SK-N-SH treated with all-trans-retinoic acid at 6 μM for 48 hours (cell line): ENCODE measurements at regions not wholly inside any gene's neighbourhood (a gene's known extent, or its start where the extent isn't known, plus 50 kb on each side); places are given as distances from the start of the nearest gene placed in this dataset.

Experiments
- ISL1 ChIP-seq: fragments of 250-450 bp; sonication (Bioruptor Pico); IDR thresholded peaks from 2 replicates; pipeline ENCODE4 v2.1.2; 2022; ENCODE audit warnings: mild to moderate bottlenecking, moderate library complexity
- OSR1 ChIP-seq: fragments of 250-450 bp; sonication (Bioruptor Pico); IDR thresholded peaks from 2 replicates; pipeline ENCODE4 v1.8.0; 2022; ENCODE audit warnings: moderate library complexity, mild to moderate bottlenecking, inconsistent platforms
- PPARA ChIP-seq: fragments of 250-450 bp; sonication (Bioruptor Pico); IDR thresholded peaks from 2 replicates; pipeline ENCODE4 v1.5.0; 2020; ENCODE audit warnings: mild to moderate bottlenecking, borderline replicate concordance
- RARB ChIP-seq: fragments of 250-450 bp; sonication (Bioruptor Pico); IDR thresholded peaks from 2 replicates; pipeline ENCODE4 v1.8.0; 2021; ENCODE audit warnings: mild to moderate bottlenecking, moderate library complexity
- ZFP30 ChIP-seq: fragments of 450-650 bp; formaldehyde crosslinking; IDR thresholded peaks from 2 replicates; pipeline ENCODE4 v1.5.0; 2022; ENCODE audit warnings: mild to moderate bottlenecking, moderate library complexity
- TF ChIP-seq, protein P1 (sequence below): fragments of 250-450 bp; sonication (Bioruptor Pico); IDR thresholded peaks from 2 replicates; pipeline ENCODE4 v1.8.0; 2020; ENCODE audit warnings: mild to moderate bottlenecking, moderate library complexity, borderline replicate concordance

DNA sequence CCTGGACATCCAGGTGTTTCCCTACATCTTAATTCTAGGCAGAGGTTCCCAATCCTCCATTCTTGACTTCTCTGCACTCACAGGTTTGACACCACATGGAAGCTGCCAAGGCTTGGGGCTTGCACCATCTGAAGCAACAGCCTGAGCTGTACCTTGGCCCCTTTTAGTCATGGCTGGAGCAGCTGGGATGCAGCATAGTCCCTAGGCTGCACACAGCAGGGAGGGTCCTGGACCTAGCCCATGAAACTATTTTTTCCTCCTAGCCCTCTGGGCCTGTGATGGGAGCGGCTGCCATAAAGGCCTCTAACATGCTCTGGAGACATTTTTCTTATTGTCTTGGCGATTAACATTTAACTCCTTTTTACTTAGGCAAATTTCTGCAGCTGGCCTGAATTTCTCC is 417.2 kb upstream of the FLRT2 start:
- TF ChIP-seq, protein P1, sequence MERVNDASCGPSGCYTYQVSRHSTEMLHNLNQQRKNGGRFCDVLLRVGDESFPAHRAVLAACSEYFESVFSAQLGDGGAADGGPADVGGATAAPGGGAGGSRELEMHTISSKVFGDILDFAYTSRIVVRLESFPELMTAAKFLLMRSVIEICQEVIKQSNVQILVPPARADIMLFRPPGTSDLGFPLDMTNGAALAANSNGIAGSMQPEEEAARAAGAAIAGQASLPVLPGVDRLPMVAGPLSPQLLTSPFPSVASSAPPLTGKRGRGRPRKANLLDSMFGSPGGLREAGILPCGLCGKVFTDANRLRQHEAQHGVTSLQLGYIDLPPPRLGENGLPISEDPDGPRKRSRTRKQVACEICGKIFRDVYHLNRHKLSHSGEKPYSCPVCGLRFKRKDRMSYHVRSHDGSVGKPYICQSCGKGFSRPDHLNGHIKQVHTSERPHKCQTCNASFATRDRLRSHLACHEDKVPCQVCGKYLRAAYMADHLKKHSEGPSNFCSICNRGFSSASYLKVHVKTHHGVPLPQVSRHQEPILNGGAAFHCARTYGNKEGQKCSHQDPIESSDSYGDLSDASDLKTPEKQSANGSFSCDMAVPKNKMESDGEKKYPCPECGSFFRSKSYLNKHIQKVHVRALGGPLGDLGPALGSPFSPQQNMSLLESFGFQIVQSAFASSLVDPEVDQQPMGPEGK (CRISPR knock-in tag), result no peak
- no peak for TF ChIP-seq ZFP30 (CRISPR knock-in tag)
- no peak for TF ChIP-seq PPARA
- TF ChIP-seq ISL1, result no peak
- no peak for TF ChIP-seq OSR1
- no peak for TF ChIP-seq RARB (CRISPR knock-in tag)
